GM12892 (cell line): ENCODE measurements at regions not wholly inside any gene's neighbourhood (a gene's known extent, or its start where the extent isn't known, plus 50 kb on each side); places are given as distances from the start of the nearest gene placed in this dataset.

Source experiments
- POLR2A ChIP-seq: IDR thresholded peaks from 2 replicates; pipeline ENCODE4 v1.6.1; 2011; ENCODE audit warnings: low read depth, low read length, control low read depth
- TAF1 ChIP-seq: IDR thresholded peaks from 2 replicates; pipeline ENCODE4 v1.6.1; 2011; ENCODE audit warnings: low read depth, mild to moderate bottlenecking, control low read depth, low read length, borderline replicate concordance

DNA sequence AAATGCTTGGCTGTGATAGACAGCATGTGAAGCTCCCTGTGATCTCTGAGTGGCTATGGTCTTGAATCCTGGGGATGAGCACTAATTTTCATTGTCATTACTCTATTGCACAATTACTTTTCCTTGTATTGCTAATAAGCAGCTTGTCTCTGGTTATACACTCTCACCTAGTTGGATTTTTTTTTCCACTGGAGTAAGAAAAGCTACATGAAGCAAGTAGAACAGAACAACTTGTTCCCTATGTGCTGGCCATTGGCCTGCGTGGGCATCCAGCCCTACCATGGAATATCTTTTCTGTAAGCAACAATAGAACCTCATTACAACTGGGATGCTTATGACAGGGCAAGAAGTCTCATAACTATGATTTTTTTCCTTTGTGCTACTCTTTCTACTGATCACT, 807.4 kb downstream of the TNS3 start:
- TF ChIP-seq POLR2A, result no peak
- no peak for TF ChIP-seq TAF1
